SK-N-SH treated with all-trans-retinoic acid at 6 μM for 48 hours (cell line): ENCODE measurements at regions not wholly inside any gene's neighbourhood (a gene's known extent, or its start where the extent isn't known, plus 50 kb on each side); places are given as distances from the start of the nearest gene placed in this dataset.

Experiments
- ATAC-seq: fragments of 200-7000 bp; cut with Tn5 transposase; 3 replicates; pipeline ENCODE4 v1.9.1; 2020; ENCODE audit warnings: mild to moderate bottlenecking, moderate library complexity
- ARNTL ChIP-seq: fragments of 450-650 bp; formaldehyde crosslinking; IDR thresholded peaks from 2 replicates; pipeline ENCODE4 v1.5.0; 2020; ENCODE audit warnings: low read depth, mild to moderate bottlenecking, moderate library complexity, borderline replicate concordance
- BACH2 ChIP-seq: fragments of 250-450 bp; sonication (Bioruptor Pico); IDR thresholded peaks from 2 replicates; pipeline ENCODE4 v1.9.0; 2021; ENCODE audit warnings: mild to moderate bottlenecking, borderline replicate concordance
- CSRNP3 ChIP-seq: fragments of 250-450 bp; sonication (Bioruptor Pico); IDR thresholded peaks from 2 replicates; pipeline ENCODE4 v1.5.1; 2021; ENCODE audit warnings: mild to moderate bottlenecking, moderate library complexity
- ESRRG ChIP-seq: fragments of 250-450 bp; sonication (Bioruptor Pico); IDR thresholded peaks from 2 replicates; pipeline ENCODE4 v1.6.1; 2021; ENCODE audit warnings: mild to moderate bottlenecking
- GLIS3 ChIP-seq: fragments of 250-450 bp; sonication (Bioruptor Pico); IDR thresholded peaks from 2 replicates; pipeline ENCODE4 v1.5.0; 2020; ENCODE audit warnings: mild to moderate bottlenecking, moderate library complexity
- ISL1 ChIP-seq: fragments of 250-450 bp; sonication (Bioruptor Pico); IDR thresholded peaks from 2 replicates; pipeline ENCODE4 v2.1.2; 2022; ENCODE audit warnings: mild to moderate bottlenecking, moderate library complexity
- OSR1 ChIP-seq: fragments of 250-450 bp; sonication (Bioruptor Pico); IDR thresholded peaks from 2 replicates; pipeline ENCODE4 v1.8.0; 2022; ENCODE audit warnings: moderate library complexity, mild to moderate bottlenecking, inconsistent platforms
- PATZ1 ChIP-seq: fragments of 250-450 bp; sonication (Bioruptor Pico); IDR thresholded peaks from 2 replicates; pipeline ENCODE4 v1.8.0; 2020; ENCODE audit warnings: mild to moderate bottlenecking, moderate library complexity, borderline replicate concordance
- POU6F1 ChIP-seq: fragments of 250-450 bp; sonication (Bioruptor Pico); IDR thresholded peaks from 2 replicates; pipeline ENCODE4 v1.8.0; 2021; ENCODE audit warnings: low read depth, mild to moderate bottlenecking, moderate library complexity, borderline replicate concordance
- PPARA ChIP-seq: fragments of 250-450 bp; sonication (Bioruptor Pico); IDR thresholded peaks from 2 replicates; pipeline ENCODE4 v1.5.0; 2020; ENCODE audit warnings: mild to moderate bottlenecking, borderline replicate concordance
- RARB ChIP-seq: fragments of 250-450 bp; sonication (Bioruptor Pico); IDR thresholded peaks from 2 replicates; pipeline ENCODE4 v1.8.0; 2021; ENCODE audit warnings: mild to moderate bottlenecking, moderate library complexity
- SNAI2 ChIP-seq: fragments of 250-450 bp; sonication (Bioruptor Pico); IDR thresholded peaks from 2 replicates; pipeline ENCODE4 v1.5.0; 2020; ENCODE audit warnings: mild to moderate bottlenecking, moderate library complexity
- TCF4 ChIP-seq: fragments of 250-450 bp; sonication (Bioruptor Pico); IDR thresholded peaks from 2 replicates; pipeline ENCODE4 v1.8.0; 2021; ENCODE audit warnings: mild to moderate bottlenecking, moderate library complexity, borderline replicate concordance
- TOX ChIP-seq: fragments of 250-450 bp; sonication (Bioruptor Pico); IDR thresholded peaks from 2 replicates; pipeline ENCODE4 v1.8.0; 2021; ENCODE audit warnings: mild to moderate bottlenecking, moderate library complexity, borderline replicate concordance
- TSHZ2 ChIP-seq: fragments of 250-450 bp; sonication (Bioruptor Pico); IDR thresholded peaks from 2 replicates; pipeline ENCODE4 v1.5.0; 2020; ENCODE audit warnings: mild to moderate bottlenecking, moderate library complexity
- ZC3H10 ChIP-seq: fragments of 250-450 bp; sonication (Bioruptor Pico); IDR thresholded peaks from 2 replicates; pipeline ENCODE4 v1.5.1; 2021; ENCODE audit warnings: mild to moderate bottlenecking, moderate library complexity
- ZFP3 ChIP-seq: fragments of 250-450 bp; sonication (Bioruptor Pico); IDR thresholded peaks from 2 replicates; pipeline ENCODE4 v1.5.0; 2020; ENCODE audit warnings: mild to moderate bottlenecking, moderate library complexity
- ZFP30 ChIP-seq: fragments of 450-650 bp; formaldehyde crosslinking; IDR thresholded peaks from 2 replicates; pipeline ENCODE4 v1.5.0; 2022; ENCODE audit warnings: mild to moderate bottlenecking, moderate library complexity
- ZNF565 ChIP-seq: fragments of 450-650 bp; formaldehyde crosslinking; conservative IDR thresholded peaks from 2 replicates; pipeline ENCODE4 v1.5.0; 2020; ENCODE audit warnings: low read depth, mild to moderate bottlenecking, moderate library complexity
- ZNF70 ChIP-seq: fragments of 450-650 bp; formaldehyde crosslinking; IDR thresholded peaks from 2 replicates; pipeline ENCODE4 v1.5.0; 2020; ENCODE audit warnings: mild to moderate bottlenecking, moderate library complexity
- ZNF8 ChIP-seq: fragments of 450-650 bp; formaldehyde crosslinking; IDR thresholded peaks from 2 replicates; pipeline ENCODE4 v1.5.0; 2020; ENCODE audit warnings: mild to moderate bottlenecking, moderate library complexity

- TF ChIP-seq POU6F1 (CRISPR knock-in tag) (no peak), ISL1 (CRISPR knock-in tag) (no peak), PPARA (CRISPR knock-in tag) (no peak), ARNTL (CRISPR knock-in tag) (no peak), ZFP30 (CRISPR knock-in tag) (no peak), ZC3H10 (CRISPR knock-in tag) (no peak), CSRNP3 (CRISPR knock-in tag) (no peak), ZNF565 (CRISPR knock-in tag) (no peak), TOX (CRISPR knock-in tag) (no peak), TCF4 (CRISPR knock-in tag) (no peak), OSR1 (CRISPR knock-in tag) (no peak), ESRRG (CRISPR knock-in tag) (no peak), TSHZ2 (CRISPR knock-in tag) (no peak), ZNF70 (CRISPR knock-in tag) (no peak), PATZ1 (CRISPR knock-in tag) (no peak), GLIS3 (CRISPR knock-in tag) (no peak), ZFP3 (no peak), RARB (CRISPR knock-in tag) (no peak), BACH2 (CRISPR knock-in tag) (no peak), SNAI2 (CRISPR knock-in tag) (no peak)
- TF ChIP-seq, all 23 proteins: peak for 0
- no peak for ATAC-seq
These were observed 358.1 kb downstream of the ZFHX3 start for GRCh38 chr16:72689851-72690250.

GRCh38 chr16:72680732-72681131 is 367.2 kb downstream of the ZFHX3 start:
- TF ChIP-seq ARNTL (CRISPR knock-in tag), result no peak
- no peak for TF ChIP-seq ZNF70 (CRISPR knock-in tag)
- no peak for TF ChIP-seq ZNF8 (CRISPR knock-in tag)
- TF ChIP-seq PATZ1 (CRISPR knock-in tag), result no peak
- no peak for ATAC-seq

GRCh38 chr16:72679856-72680255 is 368.1 kb downstream of the ZFHX3 start:
- TF ChIP-seq PPARA (CRISPR knock-in tag) (no peak), CSRNP3 (CRISPR knock-in tag) (no peak), POU6F1 (CRISPR knock-in tag) (no peak), ZFP30 (CRISPR knock-in tag) (no peak)
- no peak for ATAC-seq
